Lung (tissue), 11 donors: ENCODE measurements at regions not wholly inside any gene's neighbourhood (a gene's known extent, or its start where the extent isn't known, plus 50 kb on each side); places are given as distances from the start of the nearest gene placed in this dataset.
A peak's percentile ranks its signal among the peaks of the same experiment; 100 is the strongest.

Experiments used
- ATAC-seq: fragments of 200-7000 bp; cut with Tn5 transposase; one replicate; pipeline ENCODE4 v1.9.1; 2020; ENCODE audit warnings: moderate number of reproducible peaks; ENCODE audit not compliant: insufficient read depth, low FRiP score
- DNase-seq, 3 donors: peaks; one replicate each; pipeline ENCODE4 v3.0.0-alpha.2; 2013 to 2017
- H3K27ac ChIP-seq, 2 donors: one replicate each; pipeline ENCODE4 v1.5.1; 2013; ENCODE audit warnings: mild to moderate bottlenecking in 2 of 2, moderate library complexity in 2 of 2, control low read depth in 1 of 2, inconsistent platforms in 1 of 2, low read depth in 1 of 2, low read length in 1 of 2
- H3K27me3 ChIP-seq, 3 donors: one replicate each; pipeline ENCODE4 v1.5.1; 2013; ENCODE audit warnings: low read length in 2 of 3; ENCODE audit not compliant: control insufficient read depth in 3 of 3, insufficient read depth in 3 of 3
- H3K36me3 ChIP-seq, 4 donors: one replicate each; pipeline ENCODE4 v1.5.1; 2013; ENCODE audit warnings: low read length in 4 of 4, mild to moderate bottlenecking in 1 of 4, moderate library complexity in 1 of 4; ENCODE audit not compliant: control insufficient read depth in 4 of 4, insufficient read depth in 4 of 4
- H3K4me1 ChIP-seq, 5 donors: one replicate each; pipeline ENCODE4 v1.5.1; 2013; ENCODE audit warnings: low read length in 5 of 5, mild to moderate bottlenecking in 2 of 5, moderate library complexity in 1 of 5; ENCODE audit not compliant: control insufficient read depth in 5 of 5, insufficient read depth in 5 of 5
- H3K4me3 ChIP-seq: one replicate; pipeline ENCODE4 v1.5.1; 2013; ENCODE audit warnings: mild to moderate bottlenecking, control low read depth, moderate library complexity
- H3K9ac ChIP-seq, 2 donors: one replicate each; pipeline ENCODE4 v1.5.1; 2013; ENCODE audit warnings: low read length in 2 of 2, control low read depth in 1 of 2; ENCODE audit not compliant: insufficient read depth in 1 of 2
- H3K9me3 ChIP-seq, 4 donors: one replicate each; pipeline ENCODE4 v1.5.1; 2013; ENCODE audit warnings: low read length in 3 of 4, mild to moderate bottlenecking in 1 of 4, moderate library complexity in 1 of 4; ENCODE audit not compliant: control insufficient read depth in 4 of 4, insufficient read depth in 3 of 4
- WGBS, 2 donors: extraction: QIAGEN DNeasy Blood & Tissue Kit; methylation state at CpG; one replicate each; pipeline ENCODE4 v1.1.7; 2013; 5-methylcytosine and 5-hydroxymethylcytosine counted together
- TF ChIP-seq, protein P1 (sequence below): IDR thresholded peaks from 2 replicates; pipeline ENCODE4 v1.5.1; 2012; ENCODE audit warnings: mild to moderate bottlenecking; ENCODE audit errors: control extremely low read depth, extremely low read depth
- donor health status: control.
- donor health status: control.
- donor health status: Bipolar disorder and iron deficiency.
- donor health status: healthy.
- donor health status: DM: yes; HTN: yes; CAD: no.

DNA sequence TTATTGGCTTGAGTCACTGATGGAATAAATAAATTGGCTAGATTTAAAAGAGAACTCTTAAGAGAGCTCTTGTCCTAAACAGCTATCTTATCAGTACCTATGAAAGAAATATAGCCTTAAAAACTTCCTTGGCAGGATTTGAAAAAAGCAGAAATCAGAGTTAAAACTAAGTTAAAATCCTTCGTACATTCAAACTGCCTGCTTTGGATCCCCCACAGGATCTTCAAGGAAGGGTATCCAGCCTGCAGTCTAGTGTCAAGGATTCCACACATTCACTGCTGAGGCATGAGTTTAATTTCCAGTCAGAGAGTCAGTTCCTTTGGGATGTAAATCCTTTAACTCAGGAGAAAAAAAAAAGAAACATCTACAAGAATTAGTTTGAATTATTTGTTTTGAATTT, 242.9 kb upstream of the UBASH3B start:
- WGBS, 2 donors: 78 to 87% methylated on average over 1 of the region's 1 CpG
- no peaks in the 10 kb centered on the region for H3K36me3 ChIP-seq
- H3K9me3 ChIP-seq: peaks cover 0 to 4% (median 2%) of the 10 kb centered on the region in 4 donors
- H3K4me3 ChIP-seq: no peak overlapping the region
- no peak overlapping the region for H3K9ac ChIP-seq
- H3K27me3 ChIP-seq: no peaks in the 10 kb centered on the region
- no peak overlapping the region for H3K27ac ChIP-seq
- ATAC-seq (no peak), DNase-seq (no peak)
- H3K4me1 ChIP-seq: no peaks in the 10 kb centered on the region
- TF ChIP-seq, protein P1, sequence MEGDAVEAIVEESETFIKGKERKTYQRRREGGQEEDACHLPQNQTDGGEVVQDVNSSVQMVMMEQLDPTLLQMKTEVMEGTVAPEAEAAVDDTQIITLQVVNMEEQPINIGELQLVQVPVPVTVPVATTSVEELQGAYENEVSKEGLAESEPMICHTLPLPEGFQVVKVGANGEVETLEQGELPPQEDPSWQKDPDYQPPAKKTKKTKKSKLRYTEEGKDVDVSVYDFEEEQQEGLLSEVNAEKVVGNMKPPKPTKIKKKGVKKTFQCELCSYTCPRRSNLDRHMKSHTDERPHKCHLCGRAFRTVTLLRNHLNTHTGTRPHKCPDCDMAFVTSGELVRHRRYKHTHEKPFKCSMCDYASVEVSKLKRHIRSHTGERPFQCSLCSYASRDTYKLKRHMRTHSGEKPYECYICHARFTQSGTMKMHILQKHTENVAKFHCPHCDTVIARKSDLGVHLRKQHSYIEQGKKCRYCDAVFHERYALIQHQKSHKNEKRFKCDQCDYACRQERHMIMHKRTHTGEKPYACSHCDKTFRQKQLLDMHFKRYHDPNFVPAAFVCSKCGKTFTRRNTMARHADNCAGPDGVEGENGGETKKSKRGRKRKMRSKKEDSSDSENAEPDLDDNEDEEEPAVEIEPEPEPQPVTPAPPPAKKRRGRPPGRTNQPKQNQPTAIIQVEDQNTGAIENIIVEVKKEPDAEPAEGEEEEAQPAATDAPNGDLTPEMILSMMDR: no peak

DNA sequence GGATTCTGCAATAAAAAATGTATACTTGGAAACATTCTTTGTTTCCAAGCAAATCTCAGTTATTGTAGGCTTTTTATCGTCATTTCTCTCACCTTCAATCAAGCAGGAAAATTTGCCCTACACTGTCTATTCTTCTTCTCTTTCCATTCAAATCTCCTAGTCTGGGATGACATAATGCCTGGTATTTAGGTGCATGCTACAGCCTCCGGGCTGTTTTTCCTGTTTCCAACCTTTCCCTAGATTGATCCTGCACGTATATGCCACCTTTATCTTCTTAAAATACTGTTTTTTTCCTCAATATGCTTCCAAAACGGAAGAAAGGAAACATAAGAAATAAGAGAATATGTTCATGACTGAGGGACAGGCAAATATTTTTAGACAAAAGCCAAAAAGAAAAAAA, 249.1 kb upstream of the UBASH3B start:
- H3K9ac ChIP-seq: no peak overlapping the region
- no peak overlapping the region for H3K27ac ChIP-seq
- WGBS, 2 donors: 87% methylated on average over 4 of the region's 4 CpGs
- no peaks in the 10 kb centered on the region for H3K27me3 ChIP-seq
- TF ChIP-seq, protein P1: no peak
- H3K36me3 ChIP-seq: no peaks in the 10 kb centered on the region
- H3K4me1 ChIP-seq: peaks cover 0 to 15% (median 0%) of the 10 kb centered on the region in 5 donors
- ATAC-seq (no peak), DNase-seq (no peak)
- no peaks in the 10 kb centered on the region for H3K9me3 ChIP-seq
- H3K4me3 ChIP-seq: no peak overlapping the region

DNA sequence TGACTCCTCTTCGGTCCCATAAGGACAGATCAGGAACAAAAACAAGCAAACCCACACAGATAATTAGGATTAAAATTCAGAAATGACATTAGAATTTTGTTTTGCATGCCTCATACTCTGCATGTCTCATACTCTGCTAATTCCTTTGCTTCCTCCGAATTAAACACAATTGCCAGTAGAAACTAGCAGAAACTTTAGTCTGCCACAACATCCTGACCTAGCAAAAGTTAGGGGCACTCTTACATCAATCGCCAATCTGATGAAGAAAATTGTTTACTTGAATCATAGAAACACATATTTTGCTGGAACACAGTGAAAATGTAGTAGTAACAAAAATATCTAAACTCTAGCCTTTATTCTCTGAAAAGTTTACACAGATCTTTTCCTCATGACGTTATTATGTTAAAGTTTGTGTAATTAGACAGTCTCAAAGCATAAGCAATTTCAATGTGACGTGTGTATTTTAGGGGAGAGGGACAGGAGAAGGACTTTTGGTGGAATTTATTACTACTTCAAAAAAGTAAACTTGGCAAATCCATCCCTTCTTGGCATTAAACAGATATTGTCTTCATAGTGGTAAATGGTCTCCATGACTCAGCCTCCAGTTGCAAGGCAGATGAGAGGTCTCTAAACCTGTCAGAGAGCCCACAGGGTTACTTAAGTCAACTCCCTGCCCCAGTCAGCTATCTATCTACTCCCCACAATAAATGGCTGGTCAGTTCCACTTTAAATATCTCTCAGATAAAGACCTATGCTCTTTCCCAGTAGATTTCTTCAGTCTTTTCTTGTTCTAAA, 249.8 kb upstream of the UBASH3B start:
- Histone ChIP-seq H3K4me3 (no peak overlapping the region), H3K9ac (peak overlapping the region in 1 of 2 donors; percentile 8), H3K9me3 (no peaks in the 10 kb centered on the region), H3K27me3 (no peaks in the 10 kb centered on the region), H3K36me3 (no peaks in the 10 kb centered on the region), H3K4me1 (peaks cover 0 to 15% (median 0%) of the 10 kb centered on the region in 5 donors), H3K27ac (no peak overlapping the region)
- no peak for ATAC-seq
- TF ChIP-seq, protein P1: no peak
- 70 to 80% methylated on average over 5 of the region's 5 CpGs for WGBS, 2 donors
- peak in 2 of 3 donors; percentile 63 to 70 for DNase-seq
